ENCODE measurements at regions not wholly inside any gene's neighbourhood (a gene's known extent, or its start where the extent isn't known, plus 50 kb on each side); places are given as distances from the start of the nearest gene placed in this dataset.
A peak's percentile ranks its signal among the peaks of the same experiment; 100 is the strongest.
"Not testable (repeated sequence)": the region's sequence is repeated elsewhere in the genome, so short reads cannot be mapped to it uniquely, and the experiment has no call there.

GRCh38 chr17:49898366-49899190, 50.7 kb upstream of the TAC4 start:
- no peak for DNase-seq

GRCh38 chr17:49899191-49899485, 51.3 kb upstream of the TAC4 start:
- no peak for DNase-seq

- DNase-seq, result no peak
Observed at GRCh38 chr17:49899588-49899987, 51.7 kb upstream of the TAC4 start.

- not testable (repeated sequence) for DNase-seq
Observed at GRCh38 chr17:49900801-49901200, 52.9 kb upstream of the TAC4 start.

- DNase-seq, result no peak
Observed at GRCh38 chr17:49901460-49902331, 53.8 kb upstream of the TAC4 start.

GRCh38 chr17:49903523-49903922, 55.7 kb upstream of the TAC4 start:
- no peak for DNase-seq

- DNase-seq, result no peak
Observed at GRCh38 chr17:49904893-49905292, 57.0 kb upstream of the TAC4 start.

- DNase-seq, result no peak
Observed at GRCh38 chr17:49906531-49907136, 58.8 kb upstream of the TAC4 start.

- DNase-seq, result no peak
Observed at GRCh38 chr17:49907279-49907678, 59.4 kb upstream of the TAC4 start.

- no peak for DNase-seq
Observed at GRCh38 chr17:49908782-49909714, 59.9 kb upstream of the DLX4 start.

- peak in 1 of 5 experiments; percentile 9 for DNase-seq
Observed at GRCh38 chr17:49910094-49910857, 58.7 kb upstream of the DLX4 start.

- DNase-seq, result no peak
Observed at GRCh38 chr17:49910858-49911204, 58.2 kb upstream of the DLX4 start.

- no peak for DNase-seq
Observed at GRCh38 chr17:49911719-49912118, 57.3 kb upstream of the DLX4 start.

- no peak for DNase-seq
Observed at GRCh38 chr17:49913226-49914095, 55.5 kb upstream of the DLX4 start.

GRCh38 chr17:49914096-49914490, 54.9 kb upstream of the DLX4 start:
- DNase-seq, result no peak

- no peak for DNase-seq
Observed at GRCh38 chr17:49914664-49915063, 54.3 kb upstream of the DLX4 start.

- DNase-seq, result no peak
Observed at GRCh38 chr17:49915260-49915659, 53.7 kb upstream of the DLX4 start.

- no peak for DNase-seq
Observed at GRCh38 chr17:49915670-49916069, 53.3 kb upstream of the DLX4 start.

GRCh38 chr17:49916854-49917515, 52.0 kb upstream of the DLX4 start:
- no peak for DNase-seq

- no peak for DNase-seq
Observed at GRCh38 chr17:49918591-49918990, 50.4 kb upstream of the DLX4 start.
